ENCODE measurements at regions not wholly inside any gene's neighbourhood (a gene's known extent, or its start where the extent isn't known, plus 50 kb on each side); places are given as distances from the start of the nearest gene placed in this dataset.

DNA sequence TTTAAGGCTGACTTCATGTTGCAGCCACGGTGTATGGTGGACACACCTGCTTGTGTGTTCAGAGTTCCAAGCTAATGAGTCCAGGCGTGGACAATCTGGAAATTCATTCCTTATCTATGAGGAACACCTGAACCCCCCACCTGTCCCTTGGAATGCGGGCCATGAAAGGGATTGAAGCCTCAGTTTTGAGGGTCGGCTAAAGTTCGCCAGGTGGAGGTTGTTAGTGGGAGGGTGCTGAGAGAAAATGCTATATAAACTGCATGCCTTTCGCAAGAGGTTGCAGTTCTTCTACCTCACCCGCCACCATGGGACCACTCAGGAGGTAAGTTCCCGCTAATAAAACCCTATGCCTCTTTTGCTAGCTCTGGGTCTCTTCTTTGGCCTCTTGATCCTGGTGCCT is 348.0 kb downstream of the BCL11B start:
- Histone ChIP-seq H3K36me3 (ENCODE audit: insufficient read depth in 1 of 2, low read depth in 1 of 2) (no peaks in the 10 kb centered on the region), H3K27me3 (ENCODE audit: insufficient read depth in 3 of 3, low read length in 2 of 3) (no peaks in the 10 kb centered on the region), H3K4me1 (no peaks in the 10 kb centered on the region), H3K9me3 (no peaks in the 10 kb centered on the region), H3K4me3 (no peak overlapping the region), H3K27ac (no peak overlapping the region)
- TF ChIP-seq, protein P1, sequence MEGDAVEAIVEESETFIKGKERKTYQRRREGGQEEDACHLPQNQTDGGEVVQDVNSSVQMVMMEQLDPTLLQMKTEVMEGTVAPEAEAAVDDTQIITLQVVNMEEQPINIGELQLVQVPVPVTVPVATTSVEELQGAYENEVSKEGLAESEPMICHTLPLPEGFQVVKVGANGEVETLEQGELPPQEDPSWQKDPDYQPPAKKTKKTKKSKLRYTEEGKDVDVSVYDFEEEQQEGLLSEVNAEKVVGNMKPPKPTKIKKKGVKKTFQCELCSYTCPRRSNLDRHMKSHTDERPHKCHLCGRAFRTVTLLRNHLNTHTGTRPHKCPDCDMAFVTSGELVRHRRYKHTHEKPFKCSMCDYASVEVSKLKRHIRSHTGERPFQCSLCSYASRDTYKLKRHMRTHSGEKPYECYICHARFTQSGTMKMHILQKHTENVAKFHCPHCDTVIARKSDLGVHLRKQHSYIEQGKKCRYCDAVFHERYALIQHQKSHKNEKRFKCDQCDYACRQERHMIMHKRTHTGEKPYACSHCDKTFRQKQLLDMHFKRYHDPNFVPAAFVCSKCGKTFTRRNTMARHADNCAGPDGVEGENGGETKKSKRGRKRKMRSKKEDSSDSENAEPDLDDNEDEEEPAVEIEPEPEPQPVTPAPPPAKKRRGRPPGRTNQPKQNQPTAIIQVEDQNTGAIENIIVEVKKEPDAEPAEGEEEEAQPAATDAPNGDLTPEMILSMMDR (IDR thresholded peaks at IDR 0.05): no peak
- intact Hi-C loops (cut with DNase I): no loop called here
- DNase-seq: no peak
- no peak for ATAC-seq
- WGBS, 3 donors: 91 to 93% (median 91%) methylated on average over 8 of the region's 8 CpGs

DNA sequence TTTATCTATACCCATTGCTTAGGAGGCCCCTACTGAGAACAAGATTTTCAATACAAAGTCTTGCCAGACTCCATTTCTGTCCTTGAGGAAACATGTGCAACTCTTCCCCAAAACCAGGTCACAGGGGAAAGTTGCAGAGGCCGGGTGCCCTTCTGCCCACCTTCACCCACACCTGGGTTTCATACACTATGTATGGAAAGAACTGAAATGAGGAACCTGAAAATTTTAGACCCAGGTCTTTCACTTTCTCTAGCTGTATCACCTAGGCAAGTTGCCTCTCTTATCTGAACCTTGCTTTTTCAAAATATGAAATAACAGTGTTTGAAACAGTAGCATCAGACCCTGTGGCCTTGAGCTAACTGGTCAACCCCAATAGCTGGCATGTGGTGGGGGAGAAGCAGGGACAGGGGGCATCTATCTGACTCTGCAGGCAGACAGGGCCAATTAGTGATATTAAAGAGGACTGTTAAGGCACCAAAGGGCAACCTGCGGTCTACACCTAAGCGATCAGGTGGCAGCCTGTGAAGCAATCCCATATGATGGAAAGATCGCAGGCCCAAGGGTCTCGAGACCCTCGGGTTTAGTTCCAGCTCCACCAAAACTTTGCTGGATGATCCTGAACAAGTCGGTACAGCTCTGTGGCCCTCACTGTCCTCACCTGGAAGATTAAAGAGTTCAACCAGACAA is 346.5 kb downstream of the BCL11B start:
- Histone ChIP-seq H3K9me3 (no peaks in the 10 kb centered on the region), H3K4me3 (no peak overlapping the region), H3K4me1 (no peaks in the 10 kb centered on the region), H3K27ac (no peak overlapping the region), H3K36me3 (ENCODE audit: insufficient read depth in 1 of 2, low read depth in 1 of 2) (no peaks in the 10 kb centered on the region), H3K27me3 (ENCODE audit: insufficient read depth in 3 of 3, low read length in 2 of 3) (no peaks in the 10 kb centered on the region)
- TF ChIP-seq, protein P1 (IDR thresholded peaks at IDR 0.05): no peak
- DNase-seq (no peak), ATAC-seq (no peak)
- intact Hi-C loops (cut with DNase I): no loop called here
- 87 to 95% (median 94%) methylated on average over 7 of the region's 7 CpGs for WGBS, 3 donors

DNA sequence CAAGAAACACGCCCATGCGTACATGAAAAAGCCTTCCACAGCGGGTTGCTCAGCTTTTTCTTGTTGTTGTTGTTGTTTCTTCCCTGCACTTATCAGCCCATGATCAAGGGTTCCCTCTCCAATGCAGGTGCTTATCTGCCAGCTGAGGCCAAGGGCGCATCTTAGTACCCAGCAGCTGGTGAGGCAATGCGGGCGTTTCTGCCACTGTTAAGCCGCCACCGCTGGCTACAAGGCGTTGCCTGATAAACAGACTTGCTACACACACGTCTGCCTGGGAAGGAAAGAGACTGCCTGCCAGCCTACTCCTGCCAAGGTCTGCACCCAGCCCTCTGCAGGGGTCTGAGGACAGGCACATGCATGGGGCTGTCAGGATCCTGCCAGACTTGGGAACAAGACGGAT is 345.9 kb downstream of the BCL11B start:
- WGBS, 3 donors: 62 to 69% (median 65%) methylated on average over 11 of the region's 11 CpGs

DNA sequence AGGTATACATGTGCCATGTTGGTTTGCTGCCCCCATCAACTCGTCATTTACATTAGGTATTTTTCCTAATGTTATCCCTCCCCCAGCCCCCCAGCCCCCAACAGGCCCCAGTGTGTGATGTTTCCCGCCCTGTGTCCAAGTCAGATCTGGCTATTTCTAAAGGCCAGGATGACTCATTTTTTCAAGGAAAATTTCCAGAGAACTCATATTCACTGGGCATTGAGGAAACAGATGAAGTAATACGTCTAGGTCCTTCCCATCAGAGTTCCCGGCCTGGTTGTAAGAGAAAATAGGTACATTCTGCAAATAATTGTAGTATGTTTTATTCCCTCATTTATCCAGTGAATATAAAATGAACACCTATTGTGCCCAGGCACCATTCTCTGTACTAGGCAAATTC is 345.2 kb downstream of the BCL11B start:
- no peak for ATAC-seq
- no peaks in the 10 kb centered on the region for H3K27me3 ChIP-seq (ENCODE audit: insufficient read depth in 3 of 3, low read length in 2 of 3)
- 50 to 60% (median 52%) methylated on average over 4 of the region's 4 CpGs for WGBS, 3 donors

More for the DNA sequence above, 345.9 kb downstream of the BCL11B start:
- DNase-seq: no peak
- TF ChIP-seq, protein P1 (IDR thresholded peaks at IDR 0.05): no peak
- intact Hi-C loops (cut with DNase I): no loop called here
- Histone ChIP-seq H3K27ac (no peak overlapping the region), H3K27me3 (ENCODE audit: insufficient read depth in 3 of 3, low read length in 2 of 3) (no peaks in the 10 kb centered on the region), H3K4me3 (no peak overlapping the region), H3K36me3 (ENCODE audit: insufficient read depth in 1 of 2, low read depth in 1 of 2) (no peaks in the 10 kb centered on the region), H3K4me1 (no peaks in the 10 kb centered on the region), H3K9me3 (no peaks in the 10 kb centered on the region)
- no peak for ATAC-seq

More for the DNA sequence above, 345.2 kb downstream of the BCL11B start:
- Histone ChIP-seq H3K27ac (no peak overlapping the region), H3K9me3 (no peaks in the 10 kb centered on the region), H3K4me3 (no peak overlapping the region), H3K4me1 (no peaks in the 10 kb centered on the region), H3K36me3 (ENCODE audit: insufficient read depth in 1 of 2, low read depth in 1 of 2) (no peaks in the 10 kb centered on the region)
- intact Hi-C loops (cut with DNase I): no loop called here
- no peak for DNase-seq
- TF ChIP-seq, protein P1 (IDR thresholded peaks at IDR 0.05): no peak

All from psoas muscle (tissue), 7 donors.